Activated T-helper 1 cell treated with Interleukin-2 at 50 U/mL for 16 hours (primary cell): ENCODE measurements at regions not wholly inside any gene's neighbourhood (a gene's known extent, or its start where the extent isn't known, plus 50 kb on each side); places are given as distances from the start of the nearest gene placed in this dataset.
"Not testable (repeated sequence)": the region's sequence is repeated elsewhere in the genome, so short reads cannot be mapped to it uniquely, and the experiment has no call there.

ENCODE experiments used
- DNase-seq: peaks from one replicate; pipeline ENCODE4 v3.0.0-alpha.2; 2020; ENCODE audit warnings: low read depth

- no peak for DNase-seq
These were observed 389.8 kb upstream of the BRINP1 start for GRCh38 chr9:119758990-119759389.

DNA sequence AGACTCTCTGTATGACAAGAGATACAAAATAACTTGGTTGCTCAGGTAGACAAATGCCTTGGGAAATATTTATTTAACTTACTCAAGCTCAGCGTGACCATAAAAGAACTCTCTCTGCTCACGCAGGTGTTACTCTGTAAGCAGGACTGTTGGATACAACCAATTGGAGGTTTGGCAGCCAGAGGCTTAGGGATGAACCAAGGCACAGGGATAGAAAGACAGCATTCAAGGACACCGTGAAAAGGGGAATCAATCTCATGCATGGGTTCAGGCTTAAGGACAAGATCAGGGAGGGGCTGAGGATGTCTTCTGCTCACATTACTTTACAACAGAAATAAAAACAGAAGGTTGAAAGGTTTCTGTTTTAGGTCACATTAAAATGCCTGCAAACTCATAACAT, 389.0 kb upstream of the BRINP1 start:
- DNase-seq, result no peak

DNA sequence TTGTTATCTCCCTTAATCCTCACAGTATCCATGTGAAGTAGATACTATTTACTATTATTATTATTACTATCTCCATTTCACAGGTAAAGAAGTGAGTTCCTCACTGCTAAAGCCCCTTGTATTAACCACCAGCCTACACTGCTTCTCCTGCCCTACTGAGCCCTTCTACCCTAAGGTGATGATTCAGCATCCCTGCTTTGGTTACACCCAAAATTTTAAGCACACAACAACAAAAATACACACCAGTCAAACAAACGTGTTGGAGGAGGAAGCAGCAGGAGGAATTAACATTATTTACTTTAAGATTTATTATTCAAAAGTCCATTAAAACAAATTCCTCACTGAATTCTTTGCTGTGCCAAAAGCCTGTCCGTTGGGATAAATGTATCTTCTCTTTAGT, 370.2 kb upstream of the BRINP1 start:
- no peak for DNase-seq

- DNase-seq, result no peak
These were observed 367.5 kb upstream of the BRINP1 start for GRCh38 chr9:119736491-119737454.

- DNase-seq, result no peak
These were observed 358.8 kb upstream of the BRINP1 start for GRCh38 chr9:119727988-119728387.

GRCh38 chr9:119726035-119726434, 356.8 kb upstream of the BRINP1 start:
- DNase-seq, result no peak

GRCh38 chr9:119722384-119722783, 353.1 kb upstream of the BRINP1 start:
- DNase-seq, result no peak

- no peak for DNase-seq
These were observed 343.1 kb upstream of the BRINP1 start for GRCh38 chr9:119712325-119712724.

DNA sequence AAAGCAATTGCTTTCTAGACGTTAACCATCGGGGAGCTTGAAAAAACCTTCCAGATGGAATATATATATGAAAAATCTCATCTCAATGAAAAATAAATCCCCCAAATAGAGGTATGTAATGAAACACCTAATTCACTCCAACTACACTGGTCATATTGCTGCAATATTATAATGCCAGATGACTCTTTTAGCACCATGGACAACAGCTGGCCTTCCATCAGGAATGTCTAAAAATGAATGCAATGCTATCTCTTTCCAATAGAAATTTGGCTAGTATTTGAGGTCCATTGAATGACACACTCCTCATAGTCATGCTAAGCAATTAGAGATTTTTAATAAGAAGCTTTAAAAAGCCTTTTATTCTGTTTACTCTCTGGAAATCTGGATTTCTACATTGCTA, 340.2 kb upstream of the BRINP1 start:
- DNase-seq, result no peak

DNA sequence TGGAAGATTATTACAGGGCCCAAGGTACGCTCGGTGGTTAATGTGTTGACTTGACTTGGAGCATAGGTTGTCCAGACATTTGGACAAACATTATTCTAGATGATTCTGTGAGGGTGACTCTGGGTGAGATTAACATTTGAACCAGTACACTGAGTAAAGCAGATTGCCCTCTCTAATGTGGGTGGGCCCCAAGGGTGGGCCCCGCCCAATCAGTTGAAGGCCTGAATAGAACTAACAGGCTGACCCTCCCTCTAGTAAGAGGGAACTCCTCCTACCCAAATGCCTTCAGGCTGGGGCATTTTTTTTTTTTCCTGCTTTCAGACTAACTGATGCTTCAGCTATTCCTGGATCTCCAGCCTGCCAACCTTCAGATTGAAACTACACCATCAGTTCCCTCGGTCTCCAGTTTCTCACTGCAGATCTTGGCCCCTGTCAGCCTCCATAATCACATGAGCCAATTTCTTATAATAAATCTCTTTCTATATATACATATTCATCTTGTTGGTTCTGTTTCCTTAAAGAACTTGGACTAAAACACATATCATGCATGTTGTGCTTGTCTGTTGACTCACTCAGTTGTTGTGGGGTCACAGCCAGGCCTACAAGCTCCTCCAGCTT, 338.1 kb upstream of the BRINP1 start:
- no peak for DNase-seq

GRCh38 chr9:119701651-119702050, 332.4 kb upstream of the BRINP1 start:
- DNase-seq, result no peak

DNA sequence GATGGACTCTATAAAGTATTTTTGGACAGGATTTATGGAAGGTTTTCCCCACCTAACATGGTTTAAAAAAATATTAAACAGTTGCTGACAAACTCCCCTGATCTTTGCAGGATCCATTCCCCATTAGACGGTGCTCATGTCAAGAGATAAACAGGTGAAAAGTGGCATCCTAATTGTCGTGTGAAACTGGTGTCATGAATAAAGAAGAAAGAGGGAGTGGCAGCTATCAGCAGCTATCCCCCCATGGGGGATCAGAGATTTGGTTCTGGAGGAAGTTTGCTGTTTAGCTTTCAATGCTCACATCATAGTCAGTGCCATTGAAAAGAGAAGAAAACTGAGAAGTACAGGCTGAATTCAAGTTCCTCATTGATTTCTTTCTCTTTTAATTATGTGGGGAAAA, 329.3 kb upstream of the BRINP1 start:
- DNase-seq, result no peak

- DNase-seq, result no peak
These were observed 328.8 kb upstream of the BRINP1 start for GRCh38 chr9:119697996-119698395.

GRCh38 chr9:119689879-119690278, 320.6 kb upstream of the BRINP1 start:
- DNase-seq, result no peak

DNA sequence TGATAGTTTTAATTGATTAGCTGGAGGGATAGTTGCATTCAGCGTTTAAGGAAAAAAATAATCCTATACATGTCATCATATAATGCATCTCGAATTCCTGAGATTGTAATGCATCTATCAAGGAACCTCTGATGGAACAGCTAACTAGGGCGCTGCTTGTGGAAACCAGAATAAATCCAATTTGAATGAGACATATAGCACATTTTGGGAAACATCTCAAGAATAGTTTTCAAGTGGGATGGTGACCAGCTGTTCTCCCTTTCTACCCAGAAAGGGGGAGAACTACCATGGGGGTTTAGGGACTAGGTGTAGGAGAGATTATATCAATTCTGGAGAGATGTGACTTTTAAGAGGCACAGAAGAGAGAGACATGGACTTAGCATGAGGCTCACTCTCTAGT, 319.3 kb upstream of the BRINP1 start:
- no peak for DNase-seq

GRCh38 chr9:119677811-119678505, 308.7 kb upstream of the BRINP1 start:
- DNase-seq, result no peak

GRCh38 chr9:119675951-119676350, 306.7 kb upstream of the BRINP1 start:
- DNase-seq, result no peak

GRCh38 chr9:119672763-119673162, 303.5 kb upstream of the BRINP1 start:
- not testable (repeated sequence) for DNase-seq

DNA sequence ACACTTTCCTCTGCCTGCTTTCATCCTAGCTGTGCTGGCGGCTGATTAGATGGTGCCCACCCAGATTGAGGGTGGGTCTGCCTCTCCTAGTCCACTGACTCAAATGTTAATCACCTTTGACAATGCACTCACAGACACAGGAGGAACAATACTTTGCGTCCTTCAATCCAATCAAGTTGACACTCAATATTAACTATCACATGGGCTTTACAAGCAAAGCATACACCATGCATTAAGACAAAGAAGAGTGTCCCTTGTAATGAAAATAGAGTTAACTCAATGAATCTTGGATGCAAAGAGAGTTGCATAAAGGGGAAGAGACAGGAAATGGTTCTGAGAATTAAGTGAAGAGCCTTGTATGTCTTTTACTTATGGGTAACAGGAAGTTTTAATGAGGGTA, 298.7 kb upstream of the BRINP1 start:
- no peak for DNase-seq

DNA sequence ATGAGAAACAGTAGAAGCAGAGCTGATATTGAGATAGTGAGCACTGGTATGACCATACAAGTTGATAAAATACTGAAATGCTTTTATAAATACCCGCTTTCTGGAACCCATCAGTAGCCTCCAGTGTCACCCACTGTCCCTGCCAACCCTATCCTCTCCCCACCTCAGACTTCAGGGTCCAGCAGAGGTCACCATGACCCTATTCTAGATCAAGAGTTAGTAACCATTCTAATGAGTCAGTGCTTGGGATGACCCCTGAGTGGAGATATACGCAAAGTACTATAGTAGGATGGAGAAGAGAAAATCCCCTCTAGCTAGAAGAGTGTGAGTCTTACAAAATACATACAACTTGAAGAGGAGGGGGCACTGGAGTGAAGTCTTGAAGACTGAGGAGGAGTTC, 297.9 kb upstream of the BRINP1 start:
- no peak for DNase-seq

DNA sequence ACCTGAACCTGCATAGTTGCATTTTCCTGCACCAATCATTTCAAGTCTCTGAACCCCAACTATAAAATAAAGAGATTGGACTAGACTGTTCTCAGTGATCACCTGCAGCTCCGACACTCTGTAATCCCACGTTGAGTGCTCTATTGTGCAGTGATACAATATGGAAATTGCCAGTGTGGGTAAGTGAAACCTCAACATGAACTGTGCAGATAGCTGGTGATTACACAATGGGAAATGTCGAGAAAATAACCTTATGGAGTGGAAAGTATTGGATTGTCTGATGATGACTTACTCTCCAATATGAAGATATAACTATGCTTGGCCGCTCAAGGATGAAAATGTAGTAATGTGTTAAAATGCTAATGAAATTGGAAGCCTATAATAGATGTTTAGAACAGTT, 293.1 kb upstream of the BRINP1 start:
- no peak for DNase-seq

DNA sequence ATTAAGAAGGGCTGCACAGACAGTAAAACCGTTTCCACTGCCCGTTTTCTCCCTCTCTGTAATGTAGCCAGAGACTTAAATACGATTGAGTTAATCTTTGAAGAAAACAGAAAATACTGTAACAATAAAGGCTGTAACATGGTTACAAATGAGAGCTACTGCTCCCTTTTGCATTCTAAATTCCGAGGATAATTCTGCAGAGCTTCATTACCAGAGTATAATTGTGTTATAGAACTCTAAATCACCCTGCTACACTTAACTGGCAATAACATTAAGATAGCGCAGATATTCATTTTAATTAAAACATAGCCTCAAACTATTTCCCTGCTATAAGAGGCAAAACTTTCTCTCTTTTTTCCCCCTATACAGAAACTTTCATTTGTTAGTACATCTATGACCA, 283.7 kb upstream of the BRINP1 start:
- no peak for DNase-seq

DNA sequence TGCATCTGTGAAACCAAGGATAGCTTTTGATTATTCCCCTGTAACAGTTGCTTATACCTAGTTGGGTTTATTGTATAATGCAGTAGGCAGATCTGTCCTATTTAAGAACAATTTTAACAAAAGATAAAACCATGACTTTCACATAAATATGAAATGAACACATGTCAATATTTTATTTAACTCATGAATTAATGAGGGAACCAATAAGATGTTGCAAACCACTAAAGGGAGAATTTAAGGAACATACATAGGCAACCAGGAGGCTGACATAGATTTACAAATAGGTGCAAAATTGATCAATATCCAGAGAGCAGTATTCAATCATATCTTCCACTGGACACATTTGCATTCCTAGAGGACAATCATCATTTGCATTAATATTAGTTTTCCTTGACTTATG, 280.0 kb upstream of the BRINP1 start:
- no peak for DNase-seq
